ENCODE measurements at regions not wholly inside any gene's neighbourhood (a gene's known extent, or its start where the extent isn't known, plus 50 kb on each side); places are given as distances from the start of the nearest gene placed in this dataset.

GRCh38 chr10:60513281-60513680 is 123.6 kb upstream of the ANK3 start:
- Histone ChIP-seq H4K20me1 (ENCODE audit: insufficient read depth) (no peaks in the 10 kb centered on the region), H3K9me3 (ENCODE audit: insufficient read depth, low read depth) (no peaks in the 10 kb centered on the region), H3K27me3 (ENCODE audit: insufficient read depth, low read depth) (no peaks in the 10 kb centered on the region), H3K79me2 (ENCODE audit: low read depth) (no peaks in the 10 kb centered on the region), H3K4me2 (no peak overlapping the region), H3K4me3 (no peak overlapping the region), H3K27ac (no peak overlapping the region), H3K9me2 (ENCODE audit: insufficient read depth) (no peaks in the 10 kb centered on the region), H3F3A (ENCODE audit: insufficient read depth, low read depth) (no peaks in the 10 kb centered on the region), H3K36me3 (ENCODE audit: low read depth) (no peaks in the 10 kb centered on the region), H3K4me1 (replicated peaks; ENCODE audit: insufficient read depth) (no peaks in the 10 kb centered on the region), H2AFZ (no peak overlapping the region)
- ChIA-PET POLR2A (ENCODE audit: unreplicated experiment) (no interaction called here), CTCF (no interaction called here)
- intact Hi-C loops (cut with micrococcal nuclease; ENCODE audit: unreplicated experiment), result no loop called here
- no TSS peak for BruUV-seq (replicated peaks)
- no peak for DNase-seq
- TF ChIP-seq EZH2 (IDR thresholded peaks at IDR 0.05; ENCODE audit: low read depth), result no peak
- TF ChIP-seq CTCF (conservative IDR thresholded peaks at IDR 0.05), result no peak

- Histone ChIP-seq H4K20me1 (ENCODE audit: insufficient read depth) (no peaks in the 10 kb centered on the region), H3K36me3 (ENCODE audit: low read depth) (no peaks in the 10 kb centered on the region), H3K27me3 (ENCODE audit: insufficient read depth, low read depth) (no peaks in the 10 kb centered on the region), H3K4me2 (no peak overlapping the region), H3K27ac (no peak overlapping the region), H3K9me2 (ENCODE audit: insufficient read depth) (no peaks in the 10 kb centered on the region), H3K9me3 (ENCODE audit: insufficient read depth, low read depth) (no peaks in the 10 kb centered on the region), H3K4me1 (replicated peaks; ENCODE audit: insufficient read depth) (no peaks in the 10 kb centered on the region), H3F3A (ENCODE audit: insufficient read depth, low read depth) (no peaks in the 10 kb centered on the region), H3K79me2 (ENCODE audit: low read depth) (no peaks in the 10 kb centered on the region), H3K4me3 (no peak overlapping the region), H2AFZ (no peak overlapping the region)
- ChIA-PET POLR2A (ENCODE audit: unreplicated experiment) (no interaction called here), CTCF (no interaction called here)
- no TSS peak for BruUV-seq (replicated peaks)
- no peak for DNase-seq
- TF ChIP-seq CTCF (conservative IDR thresholded peaks at IDR 0.05), result no peak
- no peak for TF ChIP-seq EZH2 (IDR thresholded peaks at IDR 0.05; ENCODE audit: low read depth)
- intact Hi-C loops (cut with micrococcal nuclease; ENCODE audit: unreplicated experiment), result no loop called here
These were observed 122.0 kb upstream of the ANK3 start for GRCh38 chr10:60511477-60512229.

- POLR2A ChIA-PET (ENCODE audit: unreplicated experiment), result no interaction called here
- Histone ChIP-seq H2AFZ (no peak overlapping the region), H3K4me3 (no peak overlapping the region), H3K79me2 (ENCODE audit: low read depth) (no peaks in the 10 kb centered on the region), H3F3A (ENCODE audit: insufficient read depth, low read depth) (no peaks in the 10 kb centered on the region), H3K36me3 (ENCODE audit: low read depth) (no peaks in the 10 kb centered on the region), H3K27ac (no peak overlapping the region), H3K9me3 (ENCODE audit: insufficient read depth, low read depth) (no peaks in the 10 kb centered on the region), H3K9me2 (ENCODE audit: insufficient read depth) (no peaks in the 10 kb centered on the region), H4K20me1 (ENCODE audit: insufficient read depth) (no peaks in the 10 kb centered on the region), H3K27me3 (ENCODE audit: insufficient read depth, low read depth) (no peaks in the 10 kb centered on the region), H3K4me1 (replicated peaks; ENCODE audit: insufficient read depth) (no peaks in the 10 kb centered on the region), H3K4me2 (no peak overlapping the region)
- no peak for TF ChIP-seq EZH2 (IDR thresholded peaks at IDR 0.05; ENCODE audit: low read depth)
- no peak for TF ChIP-seq CTCF (conservative IDR thresholded peaks at IDR 0.05)
- intact Hi-C loops (cut with micrococcal nuclease; ENCODE audit: unreplicated experiment), result no loop called here
- CTCF ChIA-PET, result no interaction called here
- no peak for DNase-seq
- BruUV-seq (replicated peaks), result no TSS peak
These were observed 119.2 kb upstream of the ANK3 start for GRCh38 chr10:60508831-60509230.

All from PC-9 (cell line).